ENCODE measurements at regions not wholly inside any gene's neighbourhood (a gene's known extent, or its start where the extent isn't known, plus 50 kb on each side); places are given as distances from the start of the nearest gene placed in this dataset.

- no peak for TF ChIP-seq CTCF (conservative IDR thresholded peaks at IDR 0.05; ENCODE audit: low read length)
- TF ChIP-seq EZH2phosphoT487 (IDR thresholded peaks at IDR 0.05; ENCODE audit: borderline replicate concordance, low read depth, low read length) = no peak
Observed at GRCh38 chr18:78482378-78482777, 497.2 kb upstream of the SALL3 start.
